ENCODE measurements at regions not wholly inside any gene's neighbourhood (a gene's known extent, or its start where the extent isn't known, plus 50 kb on each side); places are given as distances from the start of the nearest gene placed in this dataset.

DNA sequence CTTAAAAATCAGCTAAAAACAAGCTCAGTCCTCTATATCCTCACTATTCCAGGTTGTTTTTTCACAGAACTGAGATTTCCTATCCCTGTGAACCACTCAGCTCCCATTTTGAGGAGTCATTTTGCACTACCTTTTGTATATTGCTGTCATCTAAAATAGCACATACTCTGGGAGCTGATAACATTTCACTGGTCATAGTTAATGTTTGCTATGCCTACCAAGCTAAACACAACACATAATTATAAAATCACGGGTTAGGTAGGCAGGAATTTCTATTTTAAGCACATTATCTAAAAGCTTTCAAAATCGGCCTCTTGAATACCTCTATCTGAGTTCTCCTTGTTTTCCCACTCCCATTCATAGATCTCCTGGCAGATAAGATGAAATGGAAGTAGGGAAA lies 882.0 kb upstream of the INTU start (continued):
- TF ChIP-seq, protein P1, sequence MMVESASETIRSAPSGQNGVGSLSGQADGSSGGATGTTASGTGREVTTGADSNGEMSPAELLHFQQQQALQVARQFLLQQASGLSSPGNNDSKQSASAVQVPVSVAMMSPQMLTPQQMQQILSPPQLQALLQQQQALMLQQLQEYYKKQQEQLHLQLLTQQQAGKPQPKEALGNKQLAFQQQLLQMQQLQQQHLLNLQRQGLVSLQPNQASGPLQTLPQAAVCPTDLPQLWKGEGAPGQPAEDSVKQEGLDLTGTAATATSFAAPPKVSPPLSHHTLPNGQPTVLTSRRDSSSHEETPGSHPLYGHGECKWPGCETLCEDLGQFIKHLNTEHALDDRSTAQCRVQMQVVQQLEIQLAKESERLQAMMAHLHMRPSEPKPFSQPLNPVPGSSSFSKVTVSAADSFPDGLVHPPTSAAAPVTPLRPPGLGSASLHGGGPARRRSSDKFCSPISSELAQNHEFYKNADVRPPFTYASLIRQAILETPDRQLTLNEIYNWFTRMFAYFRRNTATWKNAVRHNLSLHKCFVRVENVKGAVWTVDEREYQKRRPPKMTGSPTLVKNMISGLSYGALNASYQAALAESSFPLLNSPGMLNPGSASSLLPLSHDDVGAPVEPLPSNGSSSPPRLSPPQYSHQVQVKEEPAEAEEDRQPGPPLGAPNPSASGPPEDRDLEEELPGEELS (CRISPR knock-in tag; IDR thresholded peaks at IDR 0.05), result no peak
- no peak for TF ChIP-seq RORB (CRISPR knock-in tag; IDR thresholded peaks at IDR 0.05)
- TF ChIP-seq GTF2I (CRISPR knock-in tag; conservative IDR thresholded peaks at IDR 0.05), result no peak
- no peak for TF ChIP-seq EMX1 (CRISPR knock-in tag; IDR thresholded peaks at IDR 0.05)
- TF ChIP-seq, protein P2, sequence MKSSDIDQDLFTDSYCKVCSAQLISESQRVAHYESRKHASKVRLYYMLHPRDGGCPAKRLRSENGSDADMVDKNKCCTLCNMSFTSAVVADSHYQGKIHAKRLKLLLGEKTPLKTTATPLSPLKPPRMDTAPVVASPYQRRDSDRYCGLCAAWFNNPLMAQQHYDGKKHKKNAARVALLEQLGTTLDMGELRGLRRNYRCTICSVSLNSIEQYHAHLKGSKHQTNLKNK (CRISPR knock-in tag; IDR thresholded peaks at IDR 0.05), result no peak
- TF ChIP-seq, protein P3, sequence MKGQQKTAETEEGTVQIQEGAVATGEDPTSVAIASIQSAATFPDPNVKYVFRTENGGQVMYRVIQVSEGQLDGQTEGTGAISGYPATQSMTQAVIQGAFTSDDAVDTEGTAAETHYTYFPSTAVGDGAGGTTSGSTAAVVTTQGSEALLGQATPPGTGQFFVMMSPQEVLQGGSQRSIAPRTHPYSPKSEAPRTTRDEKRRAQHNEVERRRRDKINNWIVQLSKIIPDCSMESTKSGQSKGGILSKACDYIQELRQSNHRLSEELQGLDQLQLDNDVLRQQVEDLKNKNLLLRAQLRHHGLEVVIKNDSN (CRISPR knock-in tag; IDR thresholded peaks at IDR 0.05), result no peak

DNA sequence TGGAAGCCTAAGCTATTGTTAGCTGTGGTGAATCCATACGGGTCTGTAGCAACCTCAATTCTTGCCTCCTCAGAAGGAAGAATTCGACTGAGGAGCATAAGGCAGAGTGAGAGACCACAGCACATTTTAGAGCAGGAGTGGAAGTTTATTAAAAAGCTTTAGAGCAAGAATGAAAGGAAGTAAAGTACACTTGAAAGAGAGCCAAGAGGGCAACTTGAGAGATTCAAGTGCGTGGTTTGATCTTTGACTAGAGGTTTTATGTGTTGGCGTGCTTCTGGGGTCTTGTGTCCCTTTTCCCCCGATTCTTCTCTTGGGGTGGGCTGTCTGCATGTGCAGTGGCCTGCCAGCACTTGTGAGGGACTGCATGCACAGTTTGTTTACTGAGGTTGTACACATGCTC lies 880.6 kb upstream of the INTU start:
- no peaks in the 10 kb centered on the region for H3K27me3 Mint-ChIP-seq (ENCODE audit: low read depth)

More for the DNA sequence above, 880.6 kb upstream of the INTU start:
- H3K36me3 Mint-ChIP-seq, result no peaks in the 10 kb centered on the region
- H3K27ac Mint-ChIP-seq, result no peak overlapping the region
- ATAC-seq, result no peak
- POLR2A ChIA-PET, result no interaction called here
- no peak for DNase-seq (ENCODE audit: low spot score)
- CTCF ChIA-PET, result no interaction called here
- TF ChIP-seq, protein P4, sequence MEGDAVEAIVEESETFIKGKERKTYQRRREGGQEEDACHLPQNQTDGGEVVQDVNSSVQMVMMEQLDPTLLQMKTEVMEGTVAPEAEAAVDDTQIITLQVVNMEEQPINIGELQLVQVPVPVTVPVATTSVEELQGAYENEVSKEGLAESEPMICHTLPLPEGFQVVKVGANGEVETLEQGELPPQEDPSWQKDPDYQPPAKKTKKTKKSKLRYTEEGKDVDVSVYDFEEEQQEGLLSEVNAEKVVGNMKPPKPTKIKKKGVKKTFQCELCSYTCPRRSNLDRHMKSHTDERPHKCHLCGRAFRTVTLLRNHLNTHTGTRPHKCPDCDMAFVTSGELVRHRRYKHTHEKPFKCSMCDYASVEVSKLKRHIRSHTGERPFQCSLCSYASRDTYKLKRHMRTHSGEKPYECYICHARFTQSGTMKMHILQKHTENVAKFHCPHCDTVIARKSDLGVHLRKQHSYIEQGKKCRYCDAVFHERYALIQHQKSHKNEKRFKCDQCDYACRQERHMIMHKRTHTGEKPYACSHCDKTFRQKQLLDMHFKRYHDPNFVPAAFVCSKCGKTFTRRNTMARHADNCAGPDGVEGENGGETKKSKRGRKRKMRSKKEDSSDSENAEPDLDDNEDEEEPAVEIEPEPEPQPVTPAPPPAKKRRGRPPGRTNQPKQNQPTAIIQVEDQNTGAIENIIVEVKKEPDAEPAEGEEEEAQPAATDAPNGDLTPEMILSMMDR (IDR thresholded peaks at IDR 0.05), result no peak
- TF ChIP-seq GTF2I (CRISPR knock-in tag; conservative IDR thresholded peaks at IDR 0.05) (no peak), NR3C1 (CRISPR knock-in tag; conservative IDR thresholded peaks at IDR 0.05; ENCODE audit: low read depth) (no peak), TCF7 (CRISPR knock-in tag; IDR thresholded peaks at IDR 0.05; ENCODE audit: low read depth) (no peak), ZNF121 (CRISPR knock-in tag; IDR thresholded peaks at IDR 0.05) (no peak), SOX15 (CRISPR knock-in tag; IDR thresholded peaks at IDR 0.05) (no peak), EMX1 (CRISPR knock-in tag; IDR thresholded peaks at IDR 0.05) (no peak), ZNF423 (CRISPR knock-in tag; IDR thresholded peaks at IDR 0.05) (no peak), GRHL2 (CRISPR knock-in tag; IDR thresholded peaks at IDR 0.05; ENCODE audit: insufficient replicate concordance, severe bottlenecking) (no peak), ZNF219 (CRISPR knock-in tag; IDR thresholded peaks at IDR 0.05; ENCODE audit: borderline replicate concordance) (no peak), CREM (CRISPR knock-in tag; IDR thresholded peaks at IDR 0.05) (no peak)
- TF ChIP-seq, protein P5, sequence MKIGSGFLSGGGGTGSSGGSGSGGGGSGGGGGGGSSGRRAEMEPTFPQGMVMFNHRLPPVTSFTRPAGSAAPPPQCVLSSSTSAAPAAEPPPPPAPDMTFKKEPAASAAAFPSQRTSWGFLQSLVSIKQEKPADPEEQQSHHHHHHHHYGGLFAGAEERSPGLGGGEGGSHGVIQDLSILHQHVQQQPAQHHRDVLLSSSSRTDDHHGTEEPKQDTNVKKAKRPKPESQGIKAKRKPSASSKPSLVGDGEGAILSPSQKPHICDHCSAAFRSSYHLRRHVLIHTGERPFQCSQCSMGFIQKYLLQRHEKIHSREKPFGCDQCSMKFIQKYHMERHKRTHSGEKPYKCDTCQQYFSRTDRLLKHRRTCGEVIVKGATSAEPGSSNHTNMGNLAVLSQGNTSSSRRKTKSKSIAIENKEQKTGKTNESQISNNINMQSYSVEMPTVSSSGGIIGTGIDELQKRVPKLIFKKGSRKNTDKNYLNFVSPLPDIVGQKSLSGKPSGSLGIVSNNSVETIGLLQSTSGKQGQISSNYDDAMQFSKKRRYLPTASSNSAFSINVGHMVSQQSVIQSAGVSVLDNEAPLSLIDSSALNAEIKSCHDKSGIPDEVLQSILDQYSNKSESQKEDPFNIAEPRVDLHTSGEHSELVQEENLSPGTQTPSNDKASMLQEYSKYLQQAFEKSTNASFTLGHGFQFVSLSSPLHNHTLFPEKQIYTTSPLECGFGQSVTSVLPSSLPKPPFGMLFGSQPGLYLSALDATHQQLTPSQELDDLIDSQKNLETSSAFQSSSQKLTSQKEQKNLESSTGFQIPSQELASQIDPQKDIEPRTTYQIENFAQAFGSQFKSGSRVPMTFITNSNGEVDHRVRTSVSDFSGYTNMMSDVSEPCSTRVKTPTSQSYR (CRISPR knock-in tag; IDR thresholded peaks at IDR 0.05), result no peak
- TF ChIP-seq, protein P6, sequence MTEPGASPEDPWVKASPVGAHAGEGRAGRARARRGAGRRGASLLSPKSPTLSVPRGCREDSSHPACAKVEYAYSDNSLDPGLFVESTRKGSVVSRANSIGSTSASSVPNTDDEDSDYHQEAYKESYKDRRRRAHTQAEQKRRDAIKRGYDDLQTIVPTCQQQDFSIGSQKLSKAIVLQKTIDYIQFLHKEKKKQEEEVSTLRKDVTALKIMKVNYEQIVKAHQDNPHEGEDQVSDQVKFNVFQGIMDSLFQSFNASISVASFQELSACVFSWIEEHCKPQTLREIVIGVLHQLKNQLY (CRISPR knock-in tag; IDR thresholded peaks at IDR 0.05), result no peak
- TF ChIP-seq, protein P7, sequence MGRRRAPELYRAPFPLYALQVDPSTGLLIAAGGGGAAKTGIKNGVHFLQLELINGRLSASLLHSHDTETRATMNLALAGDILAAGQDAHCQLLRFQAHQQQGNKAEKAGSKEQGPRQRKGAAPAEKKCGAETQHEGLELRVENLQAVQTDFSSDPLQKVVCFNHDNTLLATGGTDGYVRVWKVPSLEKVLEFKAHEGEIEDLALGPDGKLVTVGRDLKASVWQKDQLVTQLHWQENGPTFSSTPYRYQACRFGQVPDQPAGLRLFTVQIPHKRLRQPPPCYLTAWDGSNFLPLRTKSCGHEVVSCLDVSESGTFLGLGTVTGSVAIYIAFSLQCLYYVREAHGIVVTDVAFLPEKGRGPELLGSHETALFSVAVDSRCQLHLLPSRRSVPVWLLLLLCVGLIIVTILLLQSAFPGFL (CRISPR knock-in tag; IDR thresholded peaks at IDR 0.05; ENCODE audit: borderline replicate concordance), result no peak
- TF ChIP-seq, protein P8, sequence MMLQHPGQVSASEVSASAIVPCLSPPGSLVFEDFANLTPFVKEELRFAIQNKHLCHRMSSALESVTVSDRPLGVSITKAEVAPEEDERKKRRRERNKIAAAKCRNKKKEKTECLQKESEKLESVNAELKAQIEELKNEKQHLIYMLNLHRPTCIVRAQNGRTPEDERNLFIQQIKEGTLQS (CRISPR knock-in tag; conservative IDR thresholded peaks at IDR 0.05), result no peak
- H3K4me3 Mint-ChIP-seq, result no peak overlapping the region
- 0 out of 2 replicates have a peak, but pooled peaks cover 2% of the 10 kb centered on the region for H3K4me1 Mint-ChIP-seq
- H3K9me3 Mint-ChIP-seq, result peaks cover 5% of the 10 kb centered on the region
